ENCODE measurements at regions not wholly inside any gene's neighbourhood (a gene's known extent, or its start where the extent isn't known, plus 50 kb on each side); places are given as distances from the start of the nearest gene placed in this dataset.

GRCh38 chr5:126020770-126021169 is 402.4 kb upstream of the GRAMD2B start:
- no peak for TF ChIP-seq CTCF (IDR thresholded peaks at IDR 0.05; ENCODE audit: low read depth, low read length, missing input control)
- TF ChIP-seq HNF4G (IDR thresholded peaks at IDR 0.05) = no peak
- TF ChIP-seq TAF1 (conservative IDR thresholded peaks at IDR 0.05) = no peak
- TF ChIP-seq, protein P1, sequence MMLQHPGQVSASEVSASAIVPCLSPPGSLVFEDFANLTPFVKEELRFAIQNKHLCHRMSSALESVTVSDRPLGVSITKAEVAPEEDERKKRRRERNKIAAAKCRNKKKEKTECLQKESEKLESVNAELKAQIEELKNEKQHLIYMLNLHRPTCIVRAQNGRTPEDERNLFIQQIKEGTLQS (IDR thresholded peaks at IDR 0.05) = no peak
- TF ChIP-seq, protein P2, sequence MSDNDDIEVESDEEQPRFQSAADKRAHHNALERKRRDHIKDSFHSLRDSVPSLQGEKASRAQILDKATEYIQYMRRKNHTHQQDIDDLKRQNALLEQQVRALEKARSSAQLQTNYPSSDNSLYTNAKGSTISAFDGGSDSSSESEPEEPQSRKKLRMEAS (IDR thresholded peaks at IDR 0.05) = no peak
- no peak for TF ChIP-seq REST (IDR thresholded peaks at IDR 0.05)
- no peak for TF ChIP-seq RAD21 (IDR thresholded peaks at IDR 0.05)
- TF ChIP-seq NR2F2 (IDR thresholded peaks at IDR 0.05) = no peak
- no peak for TF ChIP-seq SP1 (IDR thresholded peaks at IDR 0.05)
- no peak for TF ChIP-seq YY1 (IDR thresholded peaks at IDR 0.05)
- no peak for TF ChIP-seq EGR1 (IDR thresholded peaks at IDR 0.05; ENCODE audit: low read depth in 2 of 2)
- no peak for TF ChIP-seq GABPA (IDR thresholded peaks at IDR 0.05 in 1 of 2, conservative IDR thresholded peaks at IDR 0.05 in 1 of 2)
- TF ChIP-seq JUND (IDR thresholded peaks at IDR 0.05) = no peak
- TF ChIP-seq, protein P3, sequence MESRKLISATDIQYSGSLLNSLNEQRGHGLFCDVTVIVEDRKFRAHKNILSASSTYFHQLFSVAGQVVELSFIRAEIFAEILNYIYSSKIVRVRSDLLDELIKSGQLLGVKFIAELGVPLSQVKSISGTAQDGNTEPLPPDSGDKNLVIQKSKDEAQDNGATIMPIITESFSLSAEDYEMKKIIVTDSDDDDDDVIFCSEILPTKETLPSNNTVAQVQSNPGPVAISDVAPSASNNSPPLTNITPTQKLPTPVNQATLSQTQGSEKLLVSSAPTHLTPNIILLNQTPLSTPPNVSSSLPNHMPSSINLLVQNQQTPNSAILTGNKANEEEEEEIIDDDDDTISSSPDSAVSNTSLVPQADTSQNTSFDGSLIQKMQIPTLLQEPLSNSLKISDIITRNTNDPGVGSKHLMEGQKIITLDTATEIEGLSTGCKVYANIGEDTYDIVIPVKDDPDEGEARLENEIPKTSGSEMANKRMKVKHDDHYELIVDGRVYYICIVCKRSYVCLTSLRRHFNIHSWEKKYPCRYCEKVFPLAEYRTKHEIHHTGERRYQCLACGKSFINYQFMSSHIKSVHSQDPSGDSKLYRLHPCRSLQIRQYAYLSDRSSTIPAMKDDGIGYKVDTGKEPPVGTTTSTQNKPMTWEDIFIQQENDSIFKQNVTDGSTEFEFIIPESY (IDR thresholded peaks at IDR 0.05) = no peak

All from liver (tissue), 3 donors.